H1 (cell line): ENCODE measurements at regions not wholly inside any gene's neighbourhood (a gene's known extent, or its start where the extent isn't known, plus 50 kb on each side); places are given as distances from the start of the nearest gene placed in this dataset.

Experiments used
- BACH1 ChIP-seq: IDR thresholded peaks from 2 replicates; pipeline ENCODE4 v1.6.1; 2012; ENCODE audit warnings: low read length, improper control_type of control experiment
- TAF1 ChIP-seq: IDR thresholded peaks from 2 replicates; pipeline ENCODE4 v1.6.1; 2011; ENCODE audit warnings: mild to moderate bottlenecking, low read depth, low read length
- ZNF274 ChIP-seq: IDR thresholded peaks from 2 replicates; pipeline ENCODE4 v1.7.0; 2012; ENCODE audit warnings: low read length, borderline replicate concordance; ENCODE audit errors: extremely low read depth

GRCh38 chr3:175919133-175919532 lies 1060.0 kb downstream of the NAALADL2 start (continued):
- TF ChIP-seq ZNF274 (no peak), BACH1 (no peak), TAF1 (no peak)
